ENCODE measurements at regions not wholly inside any gene's neighbourhood (a gene's known extent, or its start where the extent isn't known, plus 50 kb on each side); places are given as distances from the start of the nearest gene placed in this dataset.

- WGBS: 87% methylated on average over 13 of the region's 13 CpGs
- Histone ChIP-seq H2AFZ (ENCODE audit: low read depth, low read length) (no peak overlapping the region), H3K4me2 (ENCODE audit: low read length, poor library complexity, severe bottlenecking) (no peak overlapping the region), H3K36me3 (ENCODE audit: control insufficient read depth in 1 of 2, insufficient read depth in 2 of 2, low read depth in 1 of 2, low read length in 2 of 2) (no peaks in the 10 kb centered on the region), H3K14ac (ENCODE audit: low read length in 2 of 2) (no peak overlapping the region), H2BK15ac (ENCODE audit: low read depth, poor library complexity, severe bottlenecking) (no peak overlapping the region), H4K91ac (ENCODE audit: low read length) (no peak overlapping the region), H3K9me3 (ENCODE audit: control insufficient read depth, low read length) (no peaks in the 10 kb centered on the region), H3K4ac (ENCODE audit: low read depth in 1 of 2, low read length in 2 of 2) (peak overlapping the region in 1 of 2 experiments; percentile 30), H2BK5ac (ENCODE audit: low read depth, low read length, poor library complexity, severe bottlenecking) (no peak overlapping the region), H3K23ac (ENCODE audit: low read length in 2 of 2) (no peak overlapping the region), H4K8ac (ENCODE audit: low read length) (no peak overlapping the region), H2BK12ac (ENCODE audit: low read length in 2 of 2) (peak overlapping the region in 1 of 2 experiments; percentile 64), H3K18ac (ENCODE audit: low read depth in 1 of 2, low read length in 2 of 2) (peak overlapping the region; percentile 29 to 35), H3K4me3 (ENCODE audit: insufficient read depth in 1 of 2, low read depth in 1 of 2, low read length in 2 of 2) (no peak overlapping the region), H3K4me1 (ENCODE audit: control insufficient read depth, insufficient read depth, low read depth, low read length) (no peaks in the 10 kb centered on the region), H3K9ac (ENCODE audit: low read length) (no peak overlapping the region), H3K27me3 (ENCODE audit: control insufficient read depth in 1 of 2, insufficient read depth in 1 of 2, low read length in 2 of 2) (peaks cover 31 to 32% of the 10 kb centered on the region in 2 experiments), H2AK5ac (ENCODE audit: low read length, severe bottlenecking) (no peak overlapping the region), H3K27ac (ENCODE audit: low read length, poor library complexity, severe bottlenecking) (no peak overlapping the region), H3K79me1 (replicated peaks; ENCODE audit: low read length, poor library complexity, severe bottlenecking) (no peaks in the 10 kb centered on the region), H2BK120ac (ENCODE audit: low read depth, low read length) (no peak overlapping the region)
- no peak for DNase-seq
Measured at GRCh38 chr15:69730281-69731080, 277.9 kb downstream of the RPLP1 start.

GRCh38 chr15:69731081-69731330 lies 278.4 kb downstream of the RPLP1 start:
- Histone ChIP-seq H2AFZ (ENCODE audit: low read depth, low read length) (no peak overlapping the region), H3K4me2 (ENCODE audit: low read length, poor library complexity, severe bottlenecking) (no peak overlapping the region), H3K27ac (ENCODE audit: low read length, poor library complexity, severe bottlenecking) (no peak overlapping the region), H3K27me3 (ENCODE audit: control insufficient read depth in 1 of 2, insufficient read depth in 1 of 2, low read length in 2 of 2) (peaks cover 26 to 27% of the 10 kb centered on the region in 2 experiments), H3K79me1 (replicated peaks; ENCODE audit: low read length, poor library complexity, severe bottlenecking) (no peaks in the 10 kb centered on the region), H3K4me1 (ENCODE audit: control insufficient read depth, insufficient read depth, low read depth, low read length) (no peaks in the 10 kb centered on the region), H2BK120ac (ENCODE audit: low read depth, low read length) (no peak overlapping the region), H2BK5ac (ENCODE audit: low read depth, low read length, poor library complexity, severe bottlenecking) (no peak overlapping the region), H3K14ac (ENCODE audit: low read length in 2 of 2) (no peak overlapping the region), H2BK12ac (ENCODE audit: low read length in 2 of 2) (no peak overlapping the region), H2AK5ac (ENCODE audit: low read length, severe bottlenecking) (no peak overlapping the region), H3K9me3 (ENCODE audit: control insufficient read depth, low read length) (no peaks in the 10 kb centered on the region), H4K91ac (ENCODE audit: low read length) (no peak overlapping the region), H3K4me3 (ENCODE audit: insufficient read depth in 1 of 2, low read depth in 1 of 2, low read length in 2 of 2) (no peak overlapping the region), H3K4ac (ENCODE audit: low read depth in 1 of 2, low read length in 2 of 2) (no peak overlapping the region), H4K8ac (ENCODE audit: low read length) (no peak overlapping the region), H2BK15ac (ENCODE audit: low read depth, poor library complexity, severe bottlenecking) (no peak overlapping the region), H3K18ac (ENCODE audit: low read depth in 1 of 2, low read length in 2 of 2) (peak overlapping the region in 1 of 2 experiments; percentile 35), H3K9ac (ENCODE audit: low read length) (no peak overlapping the region), H3K23ac (ENCODE audit: low read length in 2 of 2) (no peak overlapping the region), H3K36me3 (ENCODE audit: control insufficient read depth in 1 of 2, insufficient read depth in 2 of 2, low read depth in 1 of 2, low read length in 2 of 2) (no peaks in the 10 kb centered on the region)
- peak; percentile 32 for DNase-seq
- WGBS: 94% methylated on average over 1 of the region's 2 CpGs

GRCh38 chr15:69731581-69731980 lies 279.0 kb downstream of the RPLP1 start:
- Histone ChIP-seq H3K4me2 (ENCODE audit: low read length, poor library complexity, severe bottlenecking) (no peak overlapping the region), H3K9ac (ENCODE audit: low read length) (no peak overlapping the region), H3K4ac (ENCODE audit: low read depth in 1 of 2, low read length in 2 of 2) (no peak overlapping the region), H3K4me1 (ENCODE audit: control insufficient read depth, insufficient read depth, low read depth, low read length) (no peaks in the 10 kb centered on the region), H3K23ac (ENCODE audit: low read length in 2 of 2) (no peak overlapping the region), H3K36me3 (ENCODE audit: control insufficient read depth in 1 of 2, insufficient read depth in 2 of 2, low read depth in 1 of 2, low read length in 2 of 2) (no peaks in the 10 kb centered on the region), H3K18ac (ENCODE audit: low read depth in 1 of 2, low read length in 2 of 2) (no peak overlapping the region), H3K27ac (ENCODE audit: low read length, poor library complexity, severe bottlenecking) (no peak overlapping the region), H4K91ac (ENCODE audit: low read length) (no peak overlapping the region), H2BK12ac (ENCODE audit: low read length in 2 of 2) (no peak overlapping the region), H3K4me3 (ENCODE audit: insufficient read depth in 1 of 2, low read depth in 1 of 2, low read length in 2 of 2) (no peak overlapping the region), H3K9me3 (ENCODE audit: control insufficient read depth, low read length) (no peaks in the 10 kb centered on the region), H2BK15ac (ENCODE audit: low read depth, poor library complexity, severe bottlenecking) (no peak overlapping the region), H4K8ac (ENCODE audit: low read length) (no peak overlapping the region), H3K27me3 (ENCODE audit: control insufficient read depth in 1 of 2, insufficient read depth in 1 of 2, low read length in 2 of 2) (peaks cover 21 to 26% of the 10 kb centered on the region in 2 experiments), H2AFZ (ENCODE audit: low read depth, low read length) (no peak overlapping the region), H3K14ac (ENCODE audit: low read length in 2 of 2) (no peak overlapping the region), H2BK120ac (ENCODE audit: low read depth, low read length) (no peak overlapping the region), H2BK5ac (ENCODE audit: low read depth, low read length, poor library complexity, severe bottlenecking) (no peak overlapping the region), H3K79me1 (replicated peaks; ENCODE audit: low read length, poor library complexity, severe bottlenecking) (no peaks in the 10 kb centered on the region), H2AK5ac (ENCODE audit: low read length, severe bottlenecking) (no peak overlapping the region)
- DNase-seq: no peak
- 87% methylated on average over 3 of the region's 3 CpGs for WGBS

- Histone ChIP-seq H2AK5ac (ENCODE audit: low read length, severe bottlenecking) (no peak overlapping the region), H3K9ac (ENCODE audit: low read length) (no peak overlapping the region), H3K4ac (ENCODE audit: low read depth in 1 of 2, low read length in 2 of 2) (no peak overlapping the region), H4K91ac (ENCODE audit: low read length) (no peak overlapping the region), H2BK120ac (ENCODE audit: low read depth, low read length) (no peak overlapping the region), H3K36me3 (ENCODE audit: control insufficient read depth in 1 of 2, insufficient read depth in 2 of 2, low read depth in 1 of 2, low read length in 2 of 2) (no peaks in the 10 kb centered on the region), H4K8ac (ENCODE audit: low read length) (no peak overlapping the region), H3K4me1 (ENCODE audit: control insufficient read depth, insufficient read depth, low read depth, low read length) (no peaks in the 10 kb centered on the region), H3K18ac (ENCODE audit: low read depth in 1 of 2, low read length in 2 of 2) (no peak overlapping the region), H2BK5ac (ENCODE audit: low read depth, low read length, poor library complexity, severe bottlenecking) (no peak overlapping the region), H3K4me2 (ENCODE audit: low read length, poor library complexity, severe bottlenecking) (no peak overlapping the region), H3K79me1 (replicated peaks; ENCODE audit: low read length, poor library complexity, severe bottlenecking) (no peaks in the 10 kb centered on the region), H2AFZ (ENCODE audit: low read depth, low read length) (no peak overlapping the region), H2BK15ac (ENCODE audit: low read depth, poor library complexity, severe bottlenecking) (no peak overlapping the region), H3K4me3 (ENCODE audit: insufficient read depth in 1 of 2, low read depth in 1 of 2, low read length in 2 of 2) (no peak overlapping the region), H2BK12ac (ENCODE audit: low read length in 2 of 2) (no peak overlapping the region), H3K27me3 (ENCODE audit: control insufficient read depth in 1 of 2, insufficient read depth in 1 of 2, low read length in 2 of 2) (peaks cover 16 to 21% of the 10 kb centered on the region in 2 experiments), H3K23ac (ENCODE audit: low read length in 2 of 2) (no peak overlapping the region), H3K9me3 (ENCODE audit: control insufficient read depth, low read length) (no peaks in the 10 kb centered on the region), H3K27ac (ENCODE audit: low read length, poor library complexity, severe bottlenecking) (no peak overlapping the region), H3K14ac (ENCODE audit: low read length in 2 of 2) (no peak overlapping the region)
- WGBS: 64% methylated on average over 1 of the region's 1 CpG
- DNase-seq: no peak
Measured at GRCh38 chr15:69732133-69732532, 279.5 kb downstream of the RPLP1 start.
